SK-N-SH treated with all-trans-retinoic acid at 6 μM for 48 hours (cell line): ENCODE measurements at regions not wholly inside any gene's neighbourhood (a gene's known extent, or its start where the extent isn't known, plus 50 kb on each side); places are given as distances from the start of the nearest gene placed in this dataset.

Experiments used
- ATAC-seq: fragments of 200-7000 bp; cut with Tn5 transposase; 3 replicates; pipeline ENCODE4 v1.9.1; 2020; ENCODE audit warnings: mild to moderate bottlenecking, moderate library complexity
- ARNTL ChIP-seq: fragments of 450-650 bp; formaldehyde crosslinking; IDR thresholded peaks from 2 replicates; pipeline ENCODE4 v1.5.0; 2020; ENCODE audit warnings: low read depth, mild to moderate bottlenecking, moderate library complexity, borderline replicate concordance
- BACH2 ChIP-seq: fragments of 250-450 bp; sonication (Bioruptor Pico); IDR thresholded peaks from 2 replicates; pipeline ENCODE4 v1.9.0; 2021; ENCODE audit warnings: mild to moderate bottlenecking, borderline replicate concordance
- CREB5 ChIP-seq: fragments of 250-450 bp; sonication (Bioruptor Pico); IDR thresholded peaks from 2 replicates; pipeline ENCODE4 v1.5.1; 2020; ENCODE audit warnings: low read depth, mild to moderate bottlenecking, moderate library complexity
- CSDC2 ChIP-seq: fragments of 250-450 bp; sonication (Bioruptor Pico); IDR thresholded peaks from 2 replicates; pipeline ENCODE4 v1.5.0; 2020; ENCODE audit warnings: mild to moderate bottlenecking, moderate library complexity
- CSRNP3 ChIP-seq: fragments of 250-450 bp; sonication (Bioruptor Pico); IDR thresholded peaks from 2 replicates; pipeline ENCODE4 v1.5.1; 2021; ENCODE audit warnings: mild to moderate bottlenecking, moderate library complexity
- ESRRG ChIP-seq: fragments of 250-450 bp; sonication (Bioruptor Pico); IDR thresholded peaks from 2 replicates; pipeline ENCODE4 v1.6.1; 2021; ENCODE audit warnings: mild to moderate bottlenecking
- GLIS3 ChIP-seq: fragments of 250-450 bp; sonication (Bioruptor Pico); IDR thresholded peaks from 2 replicates; pipeline ENCODE4 v1.5.0; 2020; ENCODE audit warnings: mild to moderate bottlenecking, moderate library complexity
- ISL1 ChIP-seq: fragments of 250-450 bp; sonication (Bioruptor Pico); IDR thresholded peaks from 2 replicates; pipeline ENCODE4 v2.1.2; 2022; ENCODE audit warnings: mild to moderate bottlenecking, moderate library complexity
- OSR1 ChIP-seq: fragments of 250-450 bp; sonication (Bioruptor Pico); IDR thresholded peaks from 2 replicates; pipeline ENCODE4 v1.8.0; 2022; ENCODE audit warnings: moderate library complexity, mild to moderate bottlenecking, inconsistent platforms
- PATZ1 ChIP-seq: fragments of 250-450 bp; sonication (Bioruptor Pico); IDR thresholded peaks from 2 replicates; pipeline ENCODE4 v1.8.0; 2020; ENCODE audit warnings: mild to moderate bottlenecking, moderate library complexity, borderline replicate concordance
- POU6F1 ChIP-seq: fragments of 250-450 bp; sonication (Bioruptor Pico); IDR thresholded peaks from 2 replicates; pipeline ENCODE4 v1.8.0; 2021; ENCODE audit warnings: low read depth, mild to moderate bottlenecking, moderate library complexity, borderline replicate concordance
- PPARA ChIP-seq: fragments of 250-450 bp; sonication (Bioruptor Pico); IDR thresholded peaks from 2 replicates; pipeline ENCODE4 v1.5.0; 2020; ENCODE audit warnings: mild to moderate bottlenecking, borderline replicate concordance
- RARB ChIP-seq: fragments of 250-450 bp; sonication (Bioruptor Pico); IDR thresholded peaks from 2 replicates; pipeline ENCODE4 v1.8.0; 2021; ENCODE audit warnings: mild to moderate bottlenecking, moderate library complexity
- SNAI2 ChIP-seq: fragments of 250-450 bp; sonication (Bioruptor Pico); IDR thresholded peaks from 2 replicates; pipeline ENCODE4 v1.5.0; 2020; ENCODE audit warnings: mild to moderate bottlenecking, moderate library complexity
- TCF4 ChIP-seq: fragments of 250-450 bp; sonication (Bioruptor Pico); IDR thresholded peaks from 2 replicates; pipeline ENCODE4 v1.8.0; 2021; ENCODE audit warnings: mild to moderate bottlenecking, moderate library complexity, borderline replicate concordance
- TOX ChIP-seq: fragments of 250-450 bp; sonication (Bioruptor Pico); IDR thresholded peaks from 2 replicates; pipeline ENCODE4 v1.8.0; 2021; ENCODE audit warnings: mild to moderate bottlenecking, moderate library complexity, borderline replicate concordance
- ZC3H10 ChIP-seq: fragments of 250-450 bp; sonication (Bioruptor Pico); IDR thresholded peaks from 2 replicates; pipeline ENCODE4 v1.5.1; 2021; ENCODE audit warnings: mild to moderate bottlenecking, moderate library complexity
- ZFP3 ChIP-seq: fragments of 250-450 bp; sonication (Bioruptor Pico); IDR thresholded peaks from 2 replicates; pipeline ENCODE4 v1.5.0; 2020; ENCODE audit warnings: mild to moderate bottlenecking, moderate library complexity
- ZFP30 ChIP-seq: fragments of 450-650 bp; formaldehyde crosslinking; IDR thresholded peaks from 2 replicates; pipeline ENCODE4 v1.5.0; 2022; ENCODE audit warnings: mild to moderate bottlenecking, moderate library complexity
- ZNF565 ChIP-seq: fragments of 450-650 bp; formaldehyde crosslinking; conservative IDR thresholded peaks from 2 replicates; pipeline ENCODE4 v1.5.0; 2020; ENCODE audit warnings: low read depth, mild to moderate bottlenecking, moderate library complexity
- ZNF70 ChIP-seq: fragments of 450-650 bp; formaldehyde crosslinking; IDR thresholded peaks from 2 replicates; pipeline ENCODE4 v1.5.0; 2020; ENCODE audit warnings: mild to moderate bottlenecking, moderate library complexity
- ZNF8 ChIP-seq: fragments of 450-650 bp; formaldehyde crosslinking; IDR thresholded peaks from 2 replicates; pipeline ENCODE4 v1.5.0; 2020; ENCODE audit warnings: mild to moderate bottlenecking, moderate library complexity

GRCh38 chr1:81452693-81453366, 347.9 kb upstream of the ADGRL2 start:
- TF ChIP-seq TOX (CRISPR knock-in tag), result no peak
- TF ChIP-seq ZNF565, result no peak
- ATAC-seq, result no peak

- TF ChIP-seq BACH2 (CRISPR knock-in tag) (no peak), ZNF8 (no peak), SNAI2 (no peak), ESRRG (CRISPR knock-in tag) (no peak), ZFP30 (CRISPR knock-in tag) (no peak), OSR1 (CRISPR knock-in tag) (no peak), ISL1 (CRISPR knock-in tag) (no peak)
- ATAC-seq, result no peak
Observed at GRCh38 chr1:81449786-81450185, 350.9 kb upstream of the ADGRL2 start.

GRCh38 chr1:81446000-81446669, 354.6 kb upstream of the ADGRL2 start:
- no peak for ATAC-seq
- no peak for TF ChIP-seq GLIS3 (CRISPR knock-in tag)
- TF ChIP-seq PPARA, result no peak
- TF ChIP-seq BACH2 (CRISPR knock-in tag), result no peak
- no peak for TF ChIP-seq TOX (CRISPR knock-in tag)
- no peak for TF ChIP-seq SNAI2
- TF ChIP-seq RARB (CRISPR knock-in tag), result no peak
- no peak for TF ChIP-seq PATZ1
- no peak for TF ChIP-seq ZFP3 (CRISPR knock-in tag)
- TF ChIP-seq ZC3H10, result no peak
- TF ChIP-seq CSDC2 (CRISPR knock-in tag), result no peak
- no peak for TF ChIP-seq OSR1 (CRISPR knock-in tag)
- TF ChIP-seq TCF4 (CRISPR knock-in tag), result no peak
- no peak for TF ChIP-seq CSRNP3 (CRISPR knock-in tag)
- no peak for TF ChIP-seq ZFP30 (CRISPR knock-in tag)
- no peak for TF ChIP-seq ARNTL

- ATAC-seq, result no peak
- TF ChIP-seq PATZ1, result no peak
Observed at GRCh38 chr1:81443288-81443687, 357.4 kb upstream of the ADGRL2 start.

- no peak for ATAC-seq
- TF ChIP-seq RARB (CRISPR knock-in tag) (no peak), SNAI2 (no peak), TCF4 (CRISPR knock-in tag) (no peak), ESRRG (CRISPR knock-in tag) (no peak), ZFP3 (CRISPR knock-in tag) (no peak), PPARA (no peak), ZFP30 (CRISPR knock-in tag) (no peak), TOX (CRISPR knock-in tag) (no peak), OSR1 (CRISPR knock-in tag) (no peak), ZNF565 (no peak), ZNF8 (no peak), POU6F1 (no peak), GLIS3 (CRISPR knock-in tag) (no peak), CREB5 (CRISPR knock-in tag) (no peak), ZNF70 (CRISPR knock-in tag) (no peak), BACH2 (CRISPR knock-in tag) (no peak)
- TF ChIP-seq, all 23 proteins: peak for 0
Observed at GRCh38 chr1:81439046-81439823, 361.5 kb upstream of the ADGRL2 start.
